ENCODE measurements at regions not wholly inside any gene's neighbourhood (a gene's known extent, or its start where the extent isn't known, plus 50 kb on each side); places are given as distances from the start of the nearest gene placed in this dataset.

GRCh38 chr2:125070726-125071505, 1045.8 kb downstream of the CNTNAP5 start:
- intact Hi-C loops (cut with DNase I): no loop called here
- no peaks in the 10 kb centered on the region for H3K4me1 ChIP-seq (ENCODE audit: insufficient read depth)
- no peak for DNase-seq
- no peaks in the 10 kb centered on the region for H3K36me3 ChIP-seq
- TF ChIP-seq CTCF (IDR thresholded peaks at IDR 0.05) (no peak), POLR2A (IDR thresholded peaks at IDR 0.05) (no peak), EP300 (IDR thresholded peaks at IDR 0.05) (no peak)
- no peaks in the 10 kb centered on the region for H3K9me3 ChIP-seq
- no peak overlapping the region for H3K27ac ChIP-seq
- H3K27me3 ChIP-seq: no peaks in the 10 kb centered on the region
- H3K4me3 ChIP-seq: no peak overlapping the region
- 73 to 83% (median 81%) methylated on average over 4 of the region's 4 CpGs for WGBS, 3 donors

- Histone ChIP-seq H3K27me3 (no peaks in the 10 kb centered on the region), H3K4me1 (ENCODE audit: insufficient read depth) (no peaks in the 10 kb centered on the region), H3K9me3 (no peaks in the 10 kb centered on the region), H3K27ac (no peak overlapping the region), H3K36me3 (no peaks in the 10 kb centered on the region), H3K4me3 (no peak overlapping the region)
- TF ChIP-seq POLR2A (IDR thresholded peaks at IDR 0.05): no peak
- no peak for TF ChIP-seq CTCF (IDR thresholded peaks at IDR 0.05)
- no peak for TF ChIP-seq EP300 (IDR thresholded peaks at IDR 0.05)
- WGBS, 3 donors: 93 to 96% (median 94%) methylated on average over 3 of the region's 3 CpGs
- no peak for DNase-seq
- intact Hi-C loops (cut with DNase I): no loop called here
These were observed 1048.4 kb downstream of the CNTNAP5 start for GRCh38 chr2:125073440-125073839.

- Histone ChIP-seq H3K36me3 (no peaks in the 10 kb centered on the region), H3K27me3 (no peaks in the 10 kb centered on the region), H3K4me1 (ENCODE audit: insufficient read depth) (no peaks in the 10 kb centered on the region), H3K27ac (no peak overlapping the region), H3K9me3 (no peaks in the 10 kb centered on the region), H3K4me3 (no peak overlapping the region)
- intact Hi-C loops (cut with DNase I): no loop called here
- DNase-seq: no peak
- 68 to 90% (median 75%) methylated on average over 1 of the region's 1 CpG for WGBS, 3 donors
- TF ChIP-seq EP300 (IDR thresholded peaks at IDR 0.05): no peak
- TF ChIP-seq CTCF (IDR thresholded peaks at IDR 0.05): no peak
- no peak for TF ChIP-seq POLR2A (IDR thresholded peaks at IDR 0.05)
These were observed 1060.8 kb downstream of the CNTNAP5 start for GRCh38 chr2:125085904-125086303.

GRCh38 chr2:125086313-125087184, 1061.5 kb downstream of the CNTNAP5 start:
- intact Hi-C loops (cut with DNase I): no loop called here
- no peaks in the 10 kb centered on the region for H3K36me3 ChIP-seq
- no peak overlapping the region for H3K4me3 ChIP-seq
- H3K9me3 ChIP-seq: no peaks in the 10 kb centered on the region
- TF ChIP-seq EP300 (IDR thresholded peaks at IDR 0.05) (no peak), CTCF (IDR thresholded peaks at IDR 0.05) (no peak), POLR2A (IDR thresholded peaks at IDR 0.05) (no peak)
- H3K27me3 ChIP-seq: no peaks in the 10 kb centered on the region
- WGBS, 3 donors: 65 to 77% (median 74%) methylated on average over 5 of the region's 5 CpGs
- no peaks in the 10 kb centered on the region for H3K4me1 ChIP-seq (ENCODE audit: insufficient read depth)
- no peak for DNase-seq
- H3K27ac ChIP-seq: no peak overlapping the region
